B cell (primary cell): ENCODE measurements at regions not wholly inside any gene's neighbourhood (a gene's known extent, or its start where the extent isn't known, plus 50 kb on each side); places are given as distances from the start of the nearest gene placed in this dataset.

ENCODE experiments used
- ATAC-seq: fragments of 200-7000 bp; cut with Tn5 transposase; one replicate; pipeline ENCODE4 v1.10.0; 2021; ENCODE audit warnings: low read depth, mild to moderate bottlenecking, moderate number of reproducible peaks, moderate library complexity
- CTCF ChIA-PET: fragments of 350-600 bp; sonication (Branson Sonifier 250); formaldehyde crosslinking; loops from one replicate; lab custom pipeline; 2021; ENCODE audit warnings: antibody characterized with exemption, inconsistent platforms; lab: Charles Lee
- POLR2A ChIA-PET: fragments of 350-600 bp; sonication (Branson Sonifier 250); formaldehyde crosslinking; loops from one replicate; lab custom pipeline; 2021; ENCODE audit warnings: antibody characterized with exemption; lab: Charles Lee
- DNase-seq: peaks from one replicate; pipeline ENCODE4 v3.0.0; 2013
- H2AFZ ChIP-seq: 2 replicates; pipeline ENCODE4 v1.6.1; 2012; ENCODE audit warnings: mild to moderate bottlenecking, low read depth, low read length; ENCODE audit not compliant: insufficient read depth, poor library complexity, severe bottlenecking
- H3K27ac ChIP-seq, 2 donors: 1 replicate in 1 of 2; 2 replicates in 1 of 2; pipeline ENCODE4 v1.5.1; 2012 to 2013; ENCODE audit warnings: low read length in 2 of 2, mild to moderate bottlenecking in 2 of 2, moderate library complexity in 1 of 2
- H3K27me3 ChIP-seq, 4 experiments: fragments of 200-600 bp in 1 of 4; sonication (generic) in 1 of 4; replicated peaks in 1 of 4; 1 replicate in 2 of 4; 2 replicates in 2 of 4; pipeline versions ENCODE4 v1.6.1 to v1.7.0; 2013 to 2016; ENCODE audit warnings: low read length in 3 of 4, mild to moderate bottlenecking in 2 of 4, mixed read lengths in 1 of 4, moderate library complexity in 1 of 4; ENCODE audit not compliant: insufficient read depth in 4 of 4, control insufficient read depth in 3 of 4; ENCODE audit errors: control extremely low read depth in 1 of 4
- H3K36me3 ChIP-seq, 2 experiments: replicated peaks in 1 of 2; 1 replicate in 1 of 2; 2 replicates in 1 of 2; pipeline versions ENCODE4 v1.6.1 to v1.7.1; 2013; ENCODE audit warnings: low read length in 1 of 2; ENCODE audit not compliant: insufficient read depth in 2 of 2, control insufficient read depth in 1 of 2; ENCODE audit errors: control extremely low read depth in 1 of 2, extremely low read depth in 1 of 2
- H3K4me1 ChIP-seq, 2 donors: fragments of 200-600 bp in 1 of 2; sonication (generic) in 1 of 2; 1 replicate in 1 of 2; 2 replicates in 1 of 2; pipeline versions ENCODE4 v1.5.1 to v1.6.1; 2013 to 2017; ENCODE audit warnings: low read length in 2 of 2; ENCODE audit not compliant: control insufficient read depth in 2 of 2, insufficient read depth in 2 of 2
- H3K4me2 ChIP-seq: replicated peaks from 2 replicates; pipeline ENCODE3; 2012; ENCODE audit warnings: mild to moderate bottlenecking, low read depth, low read length; ENCODE audit not compliant: poor library complexity, severe bottlenecking
- H3K4me3 ChIP-seq, 5 experiments: fragments of 200-600 bp in 1 of 5; sonication (generic) in 1 of 5; 1 replicate in 3 of 5; 2 replicates in 2 of 5; pipeline versions ENCODE4 v1.5.1 to v1.7.0; 2011 to 2016; ENCODE audit warnings: low read length in 4 of 5, mild to moderate bottlenecking in 4 of 5, low read depth in 2 of 5, control low read depth in 1 of 5, moderate library complexity in 1 of 5; ENCODE audit not compliant: insufficient read depth in 1 of 5; ENCODE audit errors: control extremely low read depth in 1 of 5, extremely low read depth in 1 of 5
- H3K79me2 ChIP-seq: fragments of 200-600 bp; sonication (generic); one replicate; pipeline ENCODE4 v1.6.0; 2016; ENCODE audit warnings: low read length; ENCODE audit not compliant: control insufficient read depth, insufficient read depth
- H3K9ac ChIP-seq: fragments of 200-600 bp; sonication (generic); 2 replicates; pipeline ENCODE4 v1.6.1; 2017; ENCODE audit warnings: mild to moderate bottlenecking, low read length, moderate library complexity
- H3K9me3 ChIP-seq, 3 donors: one replicate each; pipeline versions ENCODE4 v1.6.1 to v1.7.1; 2013; ENCODE audit warnings: low read length in 2 of 3; ENCODE audit not compliant: control insufficient read depth in 2 of 3, insufficient read depth in 1 of 3; ENCODE audit errors: control extremely low read depth in 1 of 3
- H4K20me1 ChIP-seq: 2 replicates; pipeline ENCODE4 v1.6.0; 2012; ENCODE audit warnings: mild to moderate bottlenecking, low read length; ENCODE audit not compliant: insufficient read depth, control insufficient read depth, poor library complexity, severe bottlenecking
- H3K27ac Mint-ChIP-seq: one replicate; pipeline ENCODE4 v1.8.0; 2021; ENCODE audit warnings: mixed read lengths
- H3K27me3 Mint-ChIP-seq: one replicate; pipeline ENCODE4 v1.8.0; 2021; ENCODE audit warnings: mixed read lengths
- H3K4me1 Mint-ChIP-seq: one replicate; pipeline ENCODE4 v1.8.0; 2021; ENCODE audit warnings: mixed read lengths
- H3K4me3 Mint-ChIP-seq: one replicate; pipeline ENCODE4 v1.8.0; 2021; ENCODE audit warnings: mixed read lengths
- H3K9me3 Mint-ChIP-seq: one replicate; pipeline ENCODE4 v1.8.0; 2022; ENCODE audit warnings: mixed read lengths; ENCODE audit not compliant: insufficient read depth
- CTCF ChIP-seq: fragments of 200-600 bp; IDR thresholded peaks from one replicate; pipeline ENCODE4 v1.8.0; 2022; ENCODE audit warnings: antibody characterized with exemption, mild to moderate bottlenecking
- EZH2 ChIP-seq: IDR thresholded peaks from 2 replicates; pipeline ENCODE4 v1.6.1; 2012; ENCODE audit warnings: borderline replicate concordance, low read depth, mild to moderate bottlenecking, moderate library complexity, low read length; ENCODE audit not compliant: insufficient read depth, poor library complexity, severe bottlenecking
- WGBS: methylation state at CpG from one replicate; pipeline ENCODE4 v1.1.5; 2013; ENCODE audit warnings: missing lambda C conversion rate; ENCODE audit not compliant: insufficient coverage; 5-methylcytosine and 5-hydroxymethylcytosine counted together
- intact Hi-C: fragments of 100-400 bp; cut with micrococcal nuclease; formaldehyde crosslinking; loops from one replicate; pipeline ENCODE4 v1.10.0; 2022

GRCh38 chr3:181075098-181075497 is 85.6 kb upstream of the DNAJC19 start:
- Mint-ChIP-seq H3K9me3 (peaks cover 12% of the 10 kb centered on the region), H3K4me3 (no peak overlapping the region), H3K27me3 (peaks cover 4% of the 10 kb centered on the region), H3K4me1 (no peaks in the 10 kb centered on the region), H3K27ac (no peak overlapping the region)
- H3K79me2 ChIP-seq: no peaks in the 10 kb centered on the region
- no peaks in the 10 kb centered on the region for H3K36me3 ChIP-seq
- H3K9ac ChIP-seq: no peak overlapping the region
- intact Hi-C loops: no loop called here
- ChIA-PET CTCF (no interaction called here), POLR2A (no interaction called here)
- no peak for DNase-seq
- no peak overlapping the region for H2AFZ ChIP-seq
- peaks cover 0 to 11% (median 0%) of the 10 kb centered on the region in 3 donors for H3K9me3 ChIP-seq
- no peaks in the 10 kb centered on the region for H4K20me1 ChIP-seq
- ATAC-seq: no peak
- no peak for TF ChIP-seq CTCF
- no peak for TF ChIP-seq EZH2
- no peaks in the 10 kb centered on the region for H3K4me1 ChIP-seq
- H3K27ac ChIP-seq: no peak overlapping the region
- H3K4me3 ChIP-seq: no peak overlapping the region
- WGBS: 90% methylated on average over 1 of the region's 1 CpG
- H3K27me3 ChIP-seq: no peaks in the 10 kb centered on the region
- no peak overlapping the region for H3K4me2 ChIP-seq

- Mint-ChIP-seq H3K9me3 (peaks cover 3% of the 10 kb centered on the region), H3K4me1 (no peaks in the 10 kb centered on the region), H3K27ac (no peak overlapping the region), H3K27me3 (no peaks in the 10 kb centered on the region), H3K4me3 (no peak overlapping the region)
- Histone ChIP-seq H3K79me2 (no peaks in the 10 kb centered on the region), H2AFZ (no peak overlapping the region), H3K4me2 (no peak overlapping the region), H3K27ac (no peak overlapping the region), H4K20me1 (no peaks in the 10 kb centered on the region), H3K4me3 (no peak overlapping the region), H3K36me3 (no peaks in the 10 kb centered on the region), H3K4me1 (no peaks in the 10 kb centered on the region), H3K27me3 (no peaks in the 10 kb centered on the region), H3K9ac (no peak overlapping the region), H3K9me3 (no peaks in the 10 kb centered on the region)
- no CpG with 5 or more reads among the region's 4 CpGs for whole genome bisulfite sequencing
- DNase-seq: no peak
- ATAC-seq: no peak
- no peak for TF ChIP-seq EZH2
- no peak for TF ChIP-seq CTCF
- ChIA-PET POLR2A (no interaction called here), CTCF (no interaction called here)
- intact Hi-C loops: no loop called here
These were observed 76.9 kb upstream of the DNAJC19 start for GRCh38 chr3:181066143-181067087.
